Left renal pelvis (tissue), 4 donors: ENCODE measurements at regions not wholly inside any gene's neighbourhood (a gene's known extent, or its start where the extent isn't known, plus 50 kb on each side); places are given as distances from the start of the nearest gene placed in this dataset.

Experiments
- DNase-seq, 4 donors: peaks; one replicate each; pipeline ENCODE4 v3.0.0-alpha.2; 2013; ENCODE audit warnings: low read depth in 4 of 4, low spot score in 3 of 4

- no peak for DNase-seq
Measured at GRCh38 chr2:21251216-21251980, 127.6 kb downstream of the TDRD15 start.

GRCh38 chr2:21253311-21254027, 129.7 kb downstream of the TDRD15 start:
- no peak for DNase-seq

GRCh38 chr2:21254170-21254965, 130.6 kb downstream of the TDRD15 start:
- DNase-seq, result no peak

- DNase-seq, result no peak
Measured at GRCh38 chr2:21256006-21256405, 132.2 kb downstream of the TDRD15 start.

- DNase-seq, result no peak
Measured at GRCh38 chr2:21257621-21258020, 133.9 kb downstream of the TDRD15 start.

GRCh38 chr2:21258082-21258481, 134.3 kb downstream of the TDRD15 start:
- no peak for DNase-seq

GRCh38 chr2:21260311-21260710, 136.5 kb downstream of the TDRD15 start:
- DNase-seq, result no peak

GRCh38 chr2:21261591-21261990, 137.8 kb downstream of the TDRD15 start:
- no peak for DNase-seq

- DNase-seq, result no peak
Measured at GRCh38 chr2:21262426-21262940, 138.7 kb downstream of the TDRD15 start.

- DNase-seq, result no peak
Measured at GRCh38 chr2:21263622-21264021, 139.9 kb downstream of the TDRD15 start.

GRCh38 chr2:21265752-21266151, 142.0 kb downstream of the TDRD15 start:
- DNase-seq, result no peak

GRCh38 chr2:21267232-21267835, 143.6 kb downstream of the TDRD15 start:
- no peak for DNase-seq

GRCh38 chr2:21268197-21268877, 144.6 kb downstream of the TDRD15 start:
- DNase-seq, result no peak

- no peak for DNase-seq
Measured at GRCh38 chr2:21268878-21269224, 145.1 kb downstream of the TDRD15 start.

- DNase-seq, result no peak
Measured at GRCh38 chr2:21269382-21269781, 145.6 kb downstream of the TDRD15 start.

GRCh38 chr2:21270083-21270491, 146.3 kb downstream of the TDRD15 start:
- DNase-seq, result no peak

GRCh38 chr2:21270708-21271122, 146.9 kb downstream of the TDRD15 start:
- peak in 3 of 4 donors; percentile 44 to 55 (median 45) for DNase-seq

GRCh38 chr2:21276163-21276562, 152.4 kb downstream of the TDRD15 start:
- DNase-seq, result no peak

GRCh38 chr2:21277068-21278056, 153.6 kb downstream of the TDRD15 start:
- DNase-seq, result no peak
